Neural cell (in vitro differentiated cells): ENCODE measurements at regions not wholly inside any gene's neighbourhood (a gene's known extent, or its start where the extent isn't known, plus 50 kb on each side); places are given as distances from the start of the nearest gene placed in this dataset.

Experiments
- H2AFZ ChIP-seq: fragments of 200-600, 300-800 bp; sonication (generic), shearing (Covaris generic); 2 replicates; pipeline ENCODE4 v1.6.0; 2014; ENCODE audit warnings: low read depth, mild to moderate bottlenecking, antibody characterized with exemption, low read length, moderate library complexity
- H3F3A ChIP-seq: fragments of 200-600 bp; shearing (Covaris generic); 2 replicates; pipeline ENCODE4 v1.6.1; 2016; ENCODE audit warnings: mild to moderate bottlenecking, moderate library complexity, mixed read lengths, antibody characterized with exemption, low read length; ENCODE audit not compliant: insufficient read depth, poor library complexity, severe bottlenecking
- H3K27ac ChIP-seq: fragments of 200-600, 300-800 bp; sonication (generic), shearing (Covaris generic); 2 replicates; pipeline ENCODE4 v1.5.1; 2014; ENCODE audit warnings: mild to moderate bottlenecking, low read length, moderate library complexity
- H3K27me3 ChIP-seq: fragments of 300-800, 200-600 bp; sonication (generic), shearing (Covaris generic); 2 replicates; pipeline ENCODE4 v1.6.0; 2014; ENCODE audit warnings: mild to moderate bottlenecking, low read depth, low read length, moderate library complexity; ENCODE audit not compliant: insufficient read depth
- H3K36me3 ChIP-seq: fragments of 300-800, 200-600 bp; sonication (generic), shearing (Covaris generic); 2 replicates; pipeline ENCODE4 v1.5.1; 2014; ENCODE audit warnings: mild to moderate bottlenecking, antibody characterized with exemption, low read length, moderate library complexity; ENCODE audit not compliant: insufficient read depth
- H3K4me2 ChIP-seq: fragments of 300-800, 200-600 bp; sonication (generic), shearing (Covaris generic); 2 replicates; pipeline ENCODE4 v1.6.0; 2014; ENCODE audit warnings: mild to moderate bottlenecking, low read length
- H3K4me3 ChIP-seq: fragments of 300-800, 200-600 bp; sonication (generic), shearing (Covaris generic); 2 replicates; pipeline ENCODE4 v1.5.1; 2014; ENCODE audit warnings: mild to moderate bottlenecking, low read length, moderate library complexity
- H3K79me2 ChIP-seq: fragments of 200-600 bp; shearing (Covaris generic); replicated peaks from 2 replicates; pipeline ENCODE4 v1.6.0; 2014; ENCODE audit warnings: mild to moderate bottlenecking, low read length, moderate library complexity; ENCODE audit not compliant: insufficient read depth
- H3K9ac ChIP-seq: fragments of 300-800, 200-600 bp; sonication (generic), shearing (Covaris generic); 2 replicates; pipeline ENCODE4 v1.6.1; 2016; ENCODE audit warnings: mild to moderate bottlenecking, low read length, mixed read lengths
- H3K9me2 ChIP-seq: fragments of 200-600 bp; shearing (Covaris generic); 2 replicates; pipeline ENCODE4 v1.6.1; 2016; ENCODE audit warnings: mild to moderate bottlenecking, low read length, mixed read lengths; ENCODE audit not compliant: insufficient read depth
- H3K9me3 ChIP-seq: fragments of 200-600, 300-800 bp; sonication (generic), shearing (Covaris generic); 2 replicates; pipeline ENCODE4 v1.6.1; 2016; ENCODE audit warnings: mild to moderate bottlenecking, mixed run types, low read length, moderate library complexity, mixed read lengths
- H4K20me1 ChIP-seq: fragments of 200-600 bp; shearing (Covaris generic); 2 replicates; pipeline ENCODE4 v1.6.1; 2016; ENCODE audit warnings: mild to moderate bottlenecking, mixed run types; ENCODE audit not compliant: insufficient read depth
- EP300 ChIP-seq: fragments of 450-650 bp; conservative IDR thresholded peaks from 2 replicates; pipeline ENCODE4 v1.6.1; 2014; ENCODE audit warnings: antibody characterized with exemption, mild to moderate bottlenecking, moderate library complexity; ENCODE audit not compliant: poor library complexity, severe bottlenecking
- EZH2 ChIP-seq: fragments of 200-600, 300-800 bp; shearing (Covaris generic), sonication (generic); IDR thresholded peaks from 2 replicates; pipeline ENCODE4 v1.6.1; 2014; ENCODE audit warnings: antibody characterized with exemption, low read length, borderline replicate concordance, mild to moderate bottlenecking; ENCODE audit not compliant: insufficient read depth, poor library complexity, severe bottlenecking
- MXI1 ChIP-seq: fragments of 450-650 bp; conservative IDR thresholded peaks from 2 replicates; pipeline ENCODE4 v1.6.1; 2014; ENCODE audit warnings: antibody characterized with exemption, mild to moderate bottlenecking; ENCODE audit not compliant: poor library complexity, severe bottlenecking
- POLR2AphosphoS5 ChIP-seq: IDR thresholded peaks from 2 replicates; pipeline ENCODE4 v1.6.1; 2012
- RAD21 ChIP-seq: fragments of 450-650 bp; conservative IDR thresholded peaks from 2 replicates; pipeline ENCODE4 v1.6.1; 2014; ENCODE audit warnings: antibody characterized with exemption, mild to moderate bottlenecking, moderate library complexity
- REST ChIP-seq: IDR thresholded peaks from 2 replicates; pipeline ENCODE4 v1.6.1; 2012; ENCODE audit warnings: borderline replicate concordance
- SMC3 ChIP-seq: fragments of 450-650 bp; conservative IDR thresholded peaks from 2 replicates; pipeline ENCODE4 v1.6.1; 2014; ENCODE audit warnings: antibody characterized with exemption, mild to moderate bottlenecking, moderate library complexity; ENCODE audit not compliant: poor library complexity
- TAF1 ChIP-seq: IDR thresholded peaks from 2 replicates; pipeline ENCODE4 v1.6.1; 2012; ENCODE audit warnings: low read depth
- TF ChIP-seq, protein P1 (sequence below): fragments of 450-650 bp; IDR thresholded peaks from 2 replicates; pipeline ENCODE4 v1.5.1; 2014; ENCODE audit warnings: antibody characterized with exemption, mild to moderate bottlenecking, moderate library complexity; ENCODE audit not compliant: poor library complexity, severe bottlenecking

DNA sequence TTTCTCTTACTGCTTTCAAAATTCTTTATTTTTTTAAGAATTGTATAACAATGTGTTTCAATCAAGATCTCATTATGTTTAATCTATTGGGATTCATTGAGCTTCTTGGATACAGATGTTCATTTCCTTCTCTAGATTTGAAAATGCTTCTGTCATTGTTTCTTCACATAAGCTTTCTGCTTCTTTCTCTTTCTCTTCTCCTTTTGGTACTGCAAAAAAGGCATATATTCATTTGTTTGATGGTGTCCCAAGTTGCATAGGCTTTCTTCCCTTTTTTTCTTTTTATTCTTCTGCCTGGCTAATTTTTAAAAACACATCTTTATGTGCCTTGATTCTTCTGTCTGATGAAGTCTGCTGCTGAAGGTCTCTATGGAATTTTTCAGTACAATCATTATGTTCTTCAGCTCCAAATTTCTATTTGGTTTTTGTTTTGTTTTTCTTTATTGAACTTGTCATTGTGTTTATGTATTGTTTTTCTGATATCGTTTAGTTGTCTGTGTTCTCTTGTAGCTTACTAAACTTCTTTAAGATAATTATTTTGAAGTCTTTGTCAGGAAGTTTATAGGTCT is 88.9 kb downstream of the DTWD1 start:
- Histone ChIP-seq H3K4me3 (no peak overlapping the region), H3K9me3 (no peaks in the 10 kb centered on the region)

DNA sequence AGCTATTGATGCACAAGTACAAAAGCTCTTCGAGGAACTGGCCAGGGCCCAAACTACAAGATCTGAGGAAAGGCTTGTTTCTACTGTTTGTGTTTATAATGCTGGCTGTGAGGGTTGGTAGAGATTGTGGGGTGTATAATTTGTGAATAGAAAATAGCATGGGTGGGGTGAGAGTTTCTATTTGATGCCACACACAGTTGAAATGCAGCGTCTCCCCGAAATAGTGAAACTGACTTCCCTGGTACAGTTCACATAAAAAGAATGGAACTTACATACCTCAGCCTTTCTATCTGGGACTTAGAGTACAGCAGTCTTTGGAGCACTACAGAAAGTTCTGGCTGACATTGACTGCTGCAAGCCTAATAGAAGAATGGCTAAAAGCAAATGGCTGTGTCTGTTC is 91.3 kb downstream of the DTWD1 start:
- Histone ChIP-seq H3K36me3 (no peaks in the 10 kb centered on the region), H3F3A (no peaks in the 10 kb centered on the region), H3K27ac (no peak overlapping the region), H4K20me1 (no peaks in the 10 kb centered on the region), H3K27me3 (no peaks in the 10 kb centered on the region), H3K9me3 (no peaks in the 10 kb centered on the region), H3K4me3 (no peak overlapping the region), H2AFZ (no peak overlapping the region), H3K9ac (no peak overlapping the region), H3K9me2 (no peaks in the 10 kb centered on the region), H3K79me2 (no peaks in the 10 kb centered on the region), H3K4me2 (no peak overlapping the region)
- no peak for TF ChIP-seq REST
- TF ChIP-seq SMC3 = no peak
- no peak for TF ChIP-seq RAD21
- TF ChIP-seq, protein P1, sequence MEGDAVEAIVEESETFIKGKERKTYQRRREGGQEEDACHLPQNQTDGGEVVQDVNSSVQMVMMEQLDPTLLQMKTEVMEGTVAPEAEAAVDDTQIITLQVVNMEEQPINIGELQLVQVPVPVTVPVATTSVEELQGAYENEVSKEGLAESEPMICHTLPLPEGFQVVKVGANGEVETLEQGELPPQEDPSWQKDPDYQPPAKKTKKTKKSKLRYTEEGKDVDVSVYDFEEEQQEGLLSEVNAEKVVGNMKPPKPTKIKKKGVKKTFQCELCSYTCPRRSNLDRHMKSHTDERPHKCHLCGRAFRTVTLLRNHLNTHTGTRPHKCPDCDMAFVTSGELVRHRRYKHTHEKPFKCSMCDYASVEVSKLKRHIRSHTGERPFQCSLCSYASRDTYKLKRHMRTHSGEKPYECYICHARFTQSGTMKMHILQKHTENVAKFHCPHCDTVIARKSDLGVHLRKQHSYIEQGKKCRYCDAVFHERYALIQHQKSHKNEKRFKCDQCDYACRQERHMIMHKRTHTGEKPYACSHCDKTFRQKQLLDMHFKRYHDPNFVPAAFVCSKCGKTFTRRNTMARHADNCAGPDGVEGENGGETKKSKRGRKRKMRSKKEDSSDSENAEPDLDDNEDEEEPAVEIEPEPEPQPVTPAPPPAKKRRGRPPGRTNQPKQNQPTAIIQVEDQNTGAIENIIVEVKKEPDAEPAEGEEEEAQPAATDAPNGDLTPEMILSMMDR = no peak
- no peak for TF ChIP-seq TAF1
- TF ChIP-seq POLR2AphosphoS5 = no peak
- TF ChIP-seq EP300 = no peak
- no peak for TF ChIP-seq EZH2
- TF ChIP-seq MXI1 = no peak

More for the DNA sequence above, 88.9 kb downstream of the DTWD1 start:
- H4K20me1 ChIP-seq = no peaks in the 10 kb centered on the region
- H2AFZ ChIP-seq = no peak overlapping the region
- H3F3A ChIP-seq = no peaks in the 10 kb centered on the region
- H3K4me2 ChIP-seq = no peak overlapping the region
- no peaks in the 10 kb centered on the region for H3K36me3 ChIP-seq
- H3K27ac ChIP-seq = no peak overlapping the region
- no peak overlapping the region for H3K9ac ChIP-seq
- H3K79me2 ChIP-seq = no peaks in the 10 kb centered on the region
- H3K27me3 ChIP-seq = no peaks in the 10 kb centered on the region
- H3K9me2 ChIP-seq = no peaks in the 10 kb centered on the region
- TF ChIP-seq SMC3 (no peak), EZH2 (no peak), MXI1 (no peak)
